Tibial nerve (tissue), 3 donors: ENCODE measurements at regions not wholly inside any gene's neighbourhood (a gene's known extent, or its start where the extent isn't known, plus 50 kb on each side); places are given as distances from the start of the nearest gene placed in this dataset.

Source experiments
- POLR2A ChIP-seq, 2 donors: fragments of 450-650 bp; IDR thresholded peaks; one replicate each; pipeline ENCODE4 v1.6.1; 2017; ENCODE audit warnings: antibody characterized with exemption in 2 of 2, mild to moderate bottlenecking in 2 of 2, moderate library complexity in 2 of 2
- TF ChIP-seq, protein P1 (sequence below), 5 experiments: fragments of 200-600 bp in 3 of 5; fragments of 450-650 bp in 2 of 5; sonication (generic) in 3 of 5; IDR thresholded peaks; one replicate each; pipeline ENCODE4 v1.5.1; 2016 to 2019; ENCODE audit warnings: antibody characterized with exemption in 5 of 5, mild to moderate bottlenecking in 3 of 5, moderate library complexity in 2 of 5

DNA sequence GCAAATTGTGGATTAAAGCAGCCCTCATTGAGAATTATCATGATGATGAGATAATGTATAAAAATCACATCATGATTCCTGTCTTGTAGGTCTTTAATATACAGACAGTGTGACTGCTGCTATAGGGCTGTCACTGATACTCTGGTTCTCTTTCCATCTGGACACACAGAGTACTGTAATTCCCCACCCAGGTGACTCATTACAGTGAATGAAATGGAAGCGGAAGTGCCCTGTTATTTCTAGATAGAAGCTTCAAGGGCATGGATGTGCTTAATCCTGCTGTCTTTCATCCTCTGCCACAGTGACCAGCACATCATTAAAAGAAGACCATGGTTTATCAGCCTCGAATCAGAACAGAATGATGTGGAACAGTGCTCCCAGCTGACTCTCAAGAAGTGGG, 1234.0 kb downstream of the SORCS3 start:
- TF ChIP-seq, protein P1, sequence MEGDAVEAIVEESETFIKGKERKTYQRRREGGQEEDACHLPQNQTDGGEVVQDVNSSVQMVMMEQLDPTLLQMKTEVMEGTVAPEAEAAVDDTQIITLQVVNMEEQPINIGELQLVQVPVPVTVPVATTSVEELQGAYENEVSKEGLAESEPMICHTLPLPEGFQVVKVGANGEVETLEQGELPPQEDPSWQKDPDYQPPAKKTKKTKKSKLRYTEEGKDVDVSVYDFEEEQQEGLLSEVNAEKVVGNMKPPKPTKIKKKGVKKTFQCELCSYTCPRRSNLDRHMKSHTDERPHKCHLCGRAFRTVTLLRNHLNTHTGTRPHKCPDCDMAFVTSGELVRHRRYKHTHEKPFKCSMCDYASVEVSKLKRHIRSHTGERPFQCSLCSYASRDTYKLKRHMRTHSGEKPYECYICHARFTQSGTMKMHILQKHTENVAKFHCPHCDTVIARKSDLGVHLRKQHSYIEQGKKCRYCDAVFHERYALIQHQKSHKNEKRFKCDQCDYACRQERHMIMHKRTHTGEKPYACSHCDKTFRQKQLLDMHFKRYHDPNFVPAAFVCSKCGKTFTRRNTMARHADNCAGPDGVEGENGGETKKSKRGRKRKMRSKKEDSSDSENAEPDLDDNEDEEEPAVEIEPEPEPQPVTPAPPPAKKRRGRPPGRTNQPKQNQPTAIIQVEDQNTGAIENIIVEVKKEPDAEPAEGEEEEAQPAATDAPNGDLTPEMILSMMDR (IDR thresholded peaks at IDR 0.05) = no peak
- TF ChIP-seq POLR2A (IDR thresholded peaks at IDR 0.05) = no peak
